ENCODE measurements at regions not wholly inside any gene's neighbourhood (a gene's known extent, or its start where the extent isn't known, plus 50 kb on each side); places are given as distances from the start of the nearest gene placed in this dataset.

DNA sequence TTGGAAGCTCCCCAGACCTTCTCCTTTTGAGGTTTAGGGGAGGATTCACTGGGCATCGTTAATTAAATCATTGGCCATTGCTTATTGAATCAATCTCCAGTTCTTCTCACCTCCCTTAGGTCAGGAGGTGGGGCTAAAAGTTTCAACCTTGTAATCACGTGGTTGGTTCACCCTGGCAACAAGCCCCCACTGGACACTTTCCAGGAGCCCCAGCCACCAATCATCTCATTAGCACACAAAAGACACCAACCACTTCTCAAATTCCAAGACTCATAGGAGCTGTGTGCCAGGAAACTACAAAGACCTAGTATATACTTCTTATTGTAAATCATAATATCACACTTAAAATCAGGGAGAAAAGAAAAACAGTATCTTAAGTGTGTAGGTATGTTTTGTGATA, 94.6 kb upstream of the PLEKHA5 start:
- ChIA-PET POLR2A (no interaction called here), CTCF (no interaction called here)
- DNase-seq (ENCODE audit: extremely low spot score), result no peak
- no peak for TF ChIP-seq PKNOX1 (IDR thresholded peaks at IDR 0.05)
- TF ChIP-seq HDGF (IDR thresholded peaks at IDR 0.05; ENCODE audit: borderline replicate concordance), result no peak
- TF ChIP-seq ARNT (IDR thresholded peaks at IDR 0.05), result no peak
- TF ChIP-seq FOXA1 (IDR thresholded peaks at IDR 0.05), result no peak
- TF ChIP-seq NFRKB (IDR thresholded peaks at IDR 0.05), result no peak
- no peak for TF ChIP-seq ELF4 (IDR thresholded peaks at IDR 0.05)
- no peak for TF ChIP-seq TARDBP (IDR thresholded peaks at IDR 0.05)
- no peak for TF ChIP-seq SUZ12 (IDR thresholded peaks at IDR 0.05)
- TF ChIP-seq L3MBTL2 (conservative IDR thresholded peaks at IDR 0.05), result no peak
- no peak for TF ChIP-seq SP1 (IDR thresholded peaks at IDR 0.05)
- no peak for TF ChIP-seq LEF1 (IDR thresholded peaks at IDR 0.05; ENCODE audit: borderline replicate concordance)
- TF ChIP-seq BHLHE40 (IDR thresholded peaks at IDR 0.05; ENCODE audit: borderline replicate concordance), result no peak
- TF ChIP-seq FOXM1 (IDR thresholded peaks at IDR 0.05; ENCODE audit: borderline replicate concordance), result no peak
- no peak for TF ChIP-seq FOXK2 (IDR thresholded peaks at IDR 0.05)
- TF ChIP-seq ZNF384 (IDR thresholded peaks at IDR 0.05), result no peak
- no peak for TF ChIP-seq CTBP1 (IDR thresholded peaks at IDR 0.05; ENCODE audit: borderline replicate concordance)

- TF ChIP-seq BHLHE40 (IDR thresholded peaks at IDR 0.05; ENCODE audit: borderline replicate concordance) (no peak), PKNOX1 (IDR thresholded peaks at IDR 0.05) (no peak), L3MBTL2 (conservative IDR thresholded peaks at IDR 0.05) (no peak), ARNT (IDR thresholded peaks at IDR 0.05) (no peak), TARDBP (IDR thresholded peaks at IDR 0.05) (no peak), FOXM1 (IDR thresholded peaks at IDR 0.05; ENCODE audit: borderline replicate concordance) (no peak), FOXK2 (IDR thresholded peaks at IDR 0.05) (no peak), HDGF (IDR thresholded peaks at IDR 0.05; ENCODE audit: borderline replicate concordance) (no peak), CTBP1 (IDR thresholded peaks at IDR 0.05; ENCODE audit: borderline replicate concordance) (no peak), FOXA1 (IDR thresholded peaks at IDR 0.05) (no peak), LEF1 (IDR thresholded peaks at IDR 0.05; ENCODE audit: borderline replicate concordance) (no peak), NFRKB (IDR thresholded peaks at IDR 0.05) (no peak), ELF4 (IDR thresholded peaks at IDR 0.05) (no peak), ZNF384 (IDR thresholded peaks at IDR 0.05) (no peak), SUZ12 (IDR thresholded peaks at IDR 0.05) (no peak), SP1 (IDR thresholded peaks at IDR 0.05) (no peak)
- ChIA-PET POLR2A (no interaction called here), CTCF (interaction anchor here (0.9 kb wide), 1 partner anchor 12 kb away, joined by 3 read pairs; no protein-coding TSS in a partner anchor)
- DNase-seq (ENCODE audit: extremely low spot score), result no peak
Measured at GRCh38 chr12:19035536-19035935, 94.0 kb upstream of the PLEKHA5 start.

- no peak for TF ChIP-seq FOXK2 (IDR thresholded peaks at IDR 0.05)
- no peak for TF ChIP-seq ELF4 (IDR thresholded peaks at IDR 0.05)
- ChIA-PET POLR2A (no interaction called here), CTCF (no interaction called here)
- no peak for DNase-seq (ENCODE audit: extremely low spot score)
Measured at GRCh38 chr12:19036673-19037357, 92.7 kb upstream of the PLEKHA5 start.

- DNase-seq (ENCODE audit: extremely low spot score), result no peak
- no peak for TF ChIP-seq CTBP1 (IDR thresholded peaks at IDR 0.05; ENCODE audit: borderline replicate concordance)
- TF ChIP-seq SUZ12 (IDR thresholded peaks at IDR 0.05), result no peak
- ChIA-PET CTCF (no interaction called here), POLR2A (no interaction called here)
Measured at GRCh38 chr12:19038209-19038608, 91.3 kb upstream of the PLEKHA5 start.

GRCh38 chr12:19039515-19039914, 90.0 kb upstream of the PLEKHA5 start:
- CTCF ChIA-PET, result no interaction called here
- POLR2A ChIA-PET, result no interaction called here
- no peak for DNase-seq (ENCODE audit: extremely low spot score)
- TF ChIP-seq SUZ12 (IDR thresholded peaks at IDR 0.05), result no peak
- TF ChIP-seq ELF4 (IDR thresholded peaks at IDR 0.05), result no peak
- TF ChIP-seq NFRKB (IDR thresholded peaks at IDR 0.05), result no peak
- no peak for TF ChIP-seq ARNT (IDR thresholded peaks at IDR 0.05)
- no peak for TF ChIP-seq BHLHE40 (IDR thresholded peaks at IDR 0.05; ENCODE audit: borderline replicate concordance)
- no peak for TF ChIP-seq ZNF384 (IDR thresholded peaks at IDR 0.05)

- POLR2A ChIA-PET, result no interaction called here
- DNase-seq (ENCODE audit: extremely low spot score), result no peak
- no peak for TF ChIP-seq PKNOX1 (IDR thresholded peaks at IDR 0.05)
- TF ChIP-seq FOXK2 (IDR thresholded peaks at IDR 0.05), result no peak
- TF ChIP-seq FOXA1 (IDR thresholded peaks at IDR 0.05), result no peak
- CTCF ChIA-PET, result interaction anchor here (0.7 kb wide), 1 partner anchor 8 kb away, joined by 3 read pairs; no protein-coding TSS in a partner anchor
Measured at GRCh38 chr12:19042221-19042620, 87.3 kb upstream of the PLEKHA5 start.

DNA sequence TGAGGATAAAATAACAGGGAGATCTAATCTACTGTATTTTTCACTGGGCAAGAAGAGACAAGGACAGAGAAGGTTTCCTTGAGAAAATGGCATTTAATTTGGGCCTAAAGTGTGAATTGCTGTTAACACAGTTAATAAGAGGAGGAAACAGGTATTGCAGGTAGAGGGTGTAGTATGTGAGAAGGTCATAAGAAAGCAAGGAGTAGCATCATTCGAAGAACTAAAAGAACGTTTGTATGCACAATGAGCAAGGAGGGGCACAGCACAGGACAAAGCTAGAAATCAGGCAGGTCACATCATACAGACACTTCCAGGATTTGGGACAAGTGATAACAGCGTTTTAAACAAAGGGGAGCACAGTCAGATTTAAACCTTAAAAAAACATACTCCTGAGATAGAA, 85.1 kb upstream of the PLEKHA5 start:
- no peak for DNase-seq (ENCODE audit: extremely low spot score)
- POLR2A ChIA-PET, result no interaction called here
- CTCF ChIA-PET, result no interaction called here
- no peak for TF ChIP-seq PKNOX1 (IDR thresholded peaks at IDR 0.05)
- TF ChIP-seq FOXK2 (IDR thresholded peaks at IDR 0.05), result no peak
- no peak for TF ChIP-seq TARDBP (IDR thresholded peaks at IDR 0.05)
- no peak for TF ChIP-seq SP1 (IDR thresholded peaks at IDR 0.05)
- no peak for TF ChIP-seq L3MBTL2 (conservative IDR thresholded peaks at IDR 0.05)
- TF ChIP-seq ARNT (IDR thresholded peaks at IDR 0.05), result no peak
- TF ChIP-seq ZNF384 (IDR thresholded peaks at IDR 0.05), result no peak
- no peak for TF ChIP-seq ELF4 (IDR thresholded peaks at IDR 0.05)
- TF ChIP-seq HDGF (IDR thresholded peaks at IDR 0.05; ENCODE audit: borderline replicate concordance), result no peak
- no peak for TF ChIP-seq SUZ12 (IDR thresholded peaks at IDR 0.05)
- TF ChIP-seq LEF1 (IDR thresholded peaks at IDR 0.05; ENCODE audit: borderline replicate concordance), result no peak
- no peak for TF ChIP-seq BHLHE40 (IDR thresholded peaks at IDR 0.05; ENCODE audit: borderline replicate concordance)
- no peak for TF ChIP-seq FOXM1 (IDR thresholded peaks at IDR 0.05; ENCODE audit: borderline replicate concordance)
- no peak for TF ChIP-seq FOXA1 (IDR thresholded peaks at IDR 0.05)
- no peak for TF ChIP-seq NFRKB (IDR thresholded peaks at IDR 0.05)
- no peak for TF ChIP-seq CTBP1 (IDR thresholded peaks at IDR 0.05; ENCODE audit: borderline replicate concordance)

Measured in HEK293T (cell line).